Peyer's patch (tissue), 4 donors: ENCODE measurements at regions not wholly inside any gene's neighbourhood (a gene's known extent, or its start where the extent isn't known, plus 50 kb on each side); places are given as distances from the start of the nearest gene placed in this dataset.

ENCODE experiments used
- POLR2A ChIP-seq, 2 donors: fragments of 450-650 bp; IDR thresholded peaks; one replicate each; pipeline ENCODE4 v1.5.1; 2017; ENCODE audit warnings: antibody characterized with exemption in 2 of 2, mild to moderate bottlenecking in 2 of 2, moderate library complexity in 2 of 2
- TF ChIP-seq, protein P1 (sequence below), 6 experiments: fragments of 450-650 bp in 4 of 6; fragments of 200-600 bp in 2 of 6; sonication (generic) in 1 of 6; IDR thresholded peaks; one replicate each; pipeline ENCODE4 v1.5.1; 2017 to 2019; ENCODE audit warnings: antibody characterized with exemption in 6 of 6, mild to moderate bottlenecking in 3 of 6, moderate library complexity in 1 of 6

GRCh38 chr2:18703555-18703954, 114.2 kb upstream of the NT5C1B start:
- TF ChIP-seq, protein P1, sequence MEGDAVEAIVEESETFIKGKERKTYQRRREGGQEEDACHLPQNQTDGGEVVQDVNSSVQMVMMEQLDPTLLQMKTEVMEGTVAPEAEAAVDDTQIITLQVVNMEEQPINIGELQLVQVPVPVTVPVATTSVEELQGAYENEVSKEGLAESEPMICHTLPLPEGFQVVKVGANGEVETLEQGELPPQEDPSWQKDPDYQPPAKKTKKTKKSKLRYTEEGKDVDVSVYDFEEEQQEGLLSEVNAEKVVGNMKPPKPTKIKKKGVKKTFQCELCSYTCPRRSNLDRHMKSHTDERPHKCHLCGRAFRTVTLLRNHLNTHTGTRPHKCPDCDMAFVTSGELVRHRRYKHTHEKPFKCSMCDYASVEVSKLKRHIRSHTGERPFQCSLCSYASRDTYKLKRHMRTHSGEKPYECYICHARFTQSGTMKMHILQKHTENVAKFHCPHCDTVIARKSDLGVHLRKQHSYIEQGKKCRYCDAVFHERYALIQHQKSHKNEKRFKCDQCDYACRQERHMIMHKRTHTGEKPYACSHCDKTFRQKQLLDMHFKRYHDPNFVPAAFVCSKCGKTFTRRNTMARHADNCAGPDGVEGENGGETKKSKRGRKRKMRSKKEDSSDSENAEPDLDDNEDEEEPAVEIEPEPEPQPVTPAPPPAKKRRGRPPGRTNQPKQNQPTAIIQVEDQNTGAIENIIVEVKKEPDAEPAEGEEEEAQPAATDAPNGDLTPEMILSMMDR (IDR thresholded peaks at IDR 0.05): no peak
- TF ChIP-seq POLR2A (IDR thresholded peaks at IDR 0.05): no peak
